ENCODE measurements at regions not wholly inside any gene's neighbourhood (a gene's known extent, or its start where the extent isn't known, plus 50 kb on each side); places are given as distances from the start of the nearest gene placed in this dataset.

GRCh38 chr4:56181140-56181953, 205.9 kb downstream of the AASDH start:
- TF ChIP-seq, protein P1, sequence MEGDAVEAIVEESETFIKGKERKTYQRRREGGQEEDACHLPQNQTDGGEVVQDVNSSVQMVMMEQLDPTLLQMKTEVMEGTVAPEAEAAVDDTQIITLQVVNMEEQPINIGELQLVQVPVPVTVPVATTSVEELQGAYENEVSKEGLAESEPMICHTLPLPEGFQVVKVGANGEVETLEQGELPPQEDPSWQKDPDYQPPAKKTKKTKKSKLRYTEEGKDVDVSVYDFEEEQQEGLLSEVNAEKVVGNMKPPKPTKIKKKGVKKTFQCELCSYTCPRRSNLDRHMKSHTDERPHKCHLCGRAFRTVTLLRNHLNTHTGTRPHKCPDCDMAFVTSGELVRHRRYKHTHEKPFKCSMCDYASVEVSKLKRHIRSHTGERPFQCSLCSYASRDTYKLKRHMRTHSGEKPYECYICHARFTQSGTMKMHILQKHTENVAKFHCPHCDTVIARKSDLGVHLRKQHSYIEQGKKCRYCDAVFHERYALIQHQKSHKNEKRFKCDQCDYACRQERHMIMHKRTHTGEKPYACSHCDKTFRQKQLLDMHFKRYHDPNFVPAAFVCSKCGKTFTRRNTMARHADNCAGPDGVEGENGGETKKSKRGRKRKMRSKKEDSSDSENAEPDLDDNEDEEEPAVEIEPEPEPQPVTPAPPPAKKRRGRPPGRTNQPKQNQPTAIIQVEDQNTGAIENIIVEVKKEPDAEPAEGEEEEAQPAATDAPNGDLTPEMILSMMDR (conservative IDR thresholded peaks at IDR 0.05; ENCODE audit: low read depth, low read length) = no peak
- no peak for TF ChIP-seq EZH2 (IDR thresholded peaks at IDR 0.05; ENCODE audit: borderline replicate concordance, low read depth, low read length, poor library complexity, severe bottlenecking)
